Neuron (in vitro differentiated cells): ENCODE measurements at regions not wholly inside any gene's neighbourhood (a gene's known extent, or its start where the extent isn't known, plus 50 kb on each side); places are given as distances from the start of the nearest gene placed in this dataset.
"Not testable (repeated sequence)": the region's sequence is repeated elsewhere in the genome, so short reads cannot be mapped to it uniquely, and the experiment has no call there.

ENCODE experiments used
- H2AFZ ChIP-seq: one replicate; pipeline ENCODE4 v1.6.1; 2013; ENCODE audit warnings: low read depth, mild to moderate bottlenecking, inconsistent platforms, low read length, moderate library complexity
- H3K27me3 ChIP-seq: one replicate; pipeline ENCODE4 v1.6.1; 2013; ENCODE audit warnings: low read length; ENCODE audit not compliant: insufficient read depth
- H3K36me3 ChIP-seq: one replicate; pipeline ENCODE4 v1.6.1; 2013; ENCODE audit warnings: low read length; ENCODE audit not compliant: insufficient read depth
- H3K4me1 ChIP-seq: one replicate; pipeline ENCODE4 v1.6.1; 2013; ENCODE audit warnings: low read length; ENCODE audit not compliant: insufficient read depth
- H3K4me3 ChIP-seq: 2 replicates; pipeline ENCODE4 v1.5.1; 2013; ENCODE audit warnings: mild to moderate bottlenecking, low read length, moderate library complexity
- H3K9me3 ChIP-seq: one replicate; pipeline ENCODE4 v1.6.1; 2013; ENCODE audit warnings: low read length

DNA sequence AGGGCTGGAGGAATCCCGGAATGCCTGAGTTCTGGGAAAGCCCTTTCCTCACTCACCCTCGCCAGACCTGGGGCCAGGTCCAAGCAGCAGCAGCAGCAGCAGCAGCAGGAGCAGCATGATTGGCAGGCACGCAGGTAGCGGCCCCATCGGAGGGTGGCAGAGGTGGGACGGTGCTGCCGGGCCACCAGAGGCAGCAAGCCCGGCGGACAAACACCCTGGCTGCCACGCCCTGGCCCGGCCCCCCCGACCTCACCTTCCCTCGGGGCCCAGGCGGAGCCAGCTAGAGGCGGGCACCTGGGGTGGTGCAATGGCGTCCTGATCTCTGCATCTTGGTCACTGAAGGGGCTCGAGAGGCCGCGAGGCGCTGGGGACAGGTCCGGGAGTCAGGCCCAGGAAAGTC, 122.4 kb downstream of the LAT start:
- Histone ChIP-seq H3K4me3 (no peak overlapping the region), H3K4me1 (no peaks in the 10 kb centered on the region), H3K27me3 (no peaks in the 10 kb centered on the region), H2AFZ (no peak overlapping the region), H3K36me3 (no peaks in the 10 kb centered on the region), H3K9me3 (no peaks in the 10 kb centered on the region)

DNA sequence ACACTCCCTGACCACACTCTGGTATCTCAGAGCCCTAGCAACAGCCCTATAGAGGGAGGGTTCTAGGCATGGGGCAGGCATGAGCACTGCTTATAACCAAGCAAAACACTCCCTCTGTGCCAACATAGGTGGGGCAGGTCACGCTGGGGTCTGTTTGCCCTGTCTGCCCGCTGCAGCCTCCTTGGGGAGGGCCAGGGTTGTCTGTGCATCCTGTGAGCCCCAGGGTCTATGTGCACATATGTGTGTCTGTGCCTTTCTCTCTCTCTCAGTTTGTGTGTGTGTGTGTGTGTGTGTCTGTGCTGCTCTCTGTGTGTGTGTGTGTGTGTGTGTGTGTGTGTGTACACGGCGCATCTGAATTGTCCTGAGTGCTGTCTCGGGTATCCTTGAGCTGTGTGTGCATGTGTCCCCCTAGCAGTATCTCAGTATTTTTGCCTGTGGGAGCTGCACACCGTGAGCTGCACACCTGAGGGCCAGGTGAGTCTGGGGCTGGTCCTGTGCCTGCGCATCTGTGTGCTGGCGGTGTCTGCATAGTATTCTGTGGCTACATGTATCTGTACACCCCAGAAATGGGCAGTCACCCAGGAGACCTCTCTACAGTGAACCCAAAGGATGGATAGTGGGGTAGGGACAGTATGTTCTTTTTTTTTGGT, 121.5 kb downstream of the LAT start:
- H3K9me3 ChIP-seq, H3K36me3 ChIP-seq, H3K4me1 ChIP-seq, H3K4me3 ChIP-seq, H3K27me3 ChIP-seq, H2AFZ ChIP-seq: not testable (repeated sequence)

GRCh38 chr16:29104600-29104999, 119.7 kb downstream of the LAT start:
- not testable (repeated sequence) for H3K36me3 ChIP-seq, H3K4me3 ChIP-seq, H3K27me3 ChIP-seq, H3K9me3 ChIP-seq, H2AFZ ChIP-seq, H3K4me1 ChIP-seq

GRCh38 chr16:29097965-29098364, 113.1 kb downstream of the LAT start:
- H3K4me3 ChIP-seq, H3K4me1 ChIP-seq, H3K9me3 ChIP-seq, H3K36me3 ChIP-seq, H2AFZ ChIP-seq, H3K27me3 ChIP-seq: not testable (repeated sequence)

- not testable (repeated sequence) for H2AFZ ChIP-seq, H3K36me3 ChIP-seq, H3K4me3 ChIP-seq, H3K4me1 ChIP-seq, H3K9me3 ChIP-seq, H3K27me3 ChIP-seq
Observed at GRCh38 chr16:29094729-29095624, 110.1 kb downstream of the LAT start.

DNA sequence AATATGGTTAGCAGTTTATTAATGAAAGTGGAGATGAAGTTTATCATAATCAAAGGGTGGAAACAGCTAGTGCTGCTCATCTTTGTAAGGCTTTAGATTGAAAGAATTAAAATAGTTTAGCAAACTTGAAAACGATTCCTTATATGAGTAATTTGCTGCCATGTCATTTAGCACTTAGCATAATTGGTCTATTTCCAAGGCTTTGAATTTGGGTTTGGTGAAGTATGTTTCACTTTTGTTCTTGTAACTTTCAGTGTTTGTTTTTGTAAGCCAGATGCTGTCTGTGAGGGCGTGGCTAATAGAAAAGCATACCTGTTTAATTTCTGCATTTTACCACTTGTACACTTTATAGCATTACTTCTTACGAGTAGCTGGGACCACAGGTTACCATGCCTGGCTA, 109.5 kb downstream of the LAT start:
- H3K27me3 ChIP-seq, H3K4me3 ChIP-seq, H3K4me1 ChIP-seq, H3K36me3 ChIP-seq, H3K9me3 ChIP-seq, H2AFZ ChIP-seq: not testable (repeated sequence)

- not testable (repeated sequence) for H3K9me3 ChIP-seq, H3K4me1 ChIP-seq, H3K4me3 ChIP-seq, H2AFZ ChIP-seq, H3K36me3 ChIP-seq, H3K27me3 ChIP-seq
Observed at GRCh38 chr16:29089679-29090078, 104.8 kb downstream of the LAT start.

- H2AFZ ChIP-seq, H3K27me3 ChIP-seq, H3K4me1 ChIP-seq, H3K36me3 ChIP-seq, H3K4me3 ChIP-seq, H3K9me3 ChIP-seq: not testable (repeated sequence)
Observed at GRCh38 chr16:29087673-29088072, 102.8 kb downstream of the LAT start.

- H3K27me3 ChIP-seq, H3K36me3 ChIP-seq, H2AFZ ChIP-seq, H3K4me1 ChIP-seq, H3K9me3 ChIP-seq: not testable (repeated sequence)
- H3K4me3 ChIP-seq, result peak overlapping the region; percentile 50
Observed at GRCh38 chr16:29081829-29082639, 97.2 kb downstream of the LAT start.

DNA sequence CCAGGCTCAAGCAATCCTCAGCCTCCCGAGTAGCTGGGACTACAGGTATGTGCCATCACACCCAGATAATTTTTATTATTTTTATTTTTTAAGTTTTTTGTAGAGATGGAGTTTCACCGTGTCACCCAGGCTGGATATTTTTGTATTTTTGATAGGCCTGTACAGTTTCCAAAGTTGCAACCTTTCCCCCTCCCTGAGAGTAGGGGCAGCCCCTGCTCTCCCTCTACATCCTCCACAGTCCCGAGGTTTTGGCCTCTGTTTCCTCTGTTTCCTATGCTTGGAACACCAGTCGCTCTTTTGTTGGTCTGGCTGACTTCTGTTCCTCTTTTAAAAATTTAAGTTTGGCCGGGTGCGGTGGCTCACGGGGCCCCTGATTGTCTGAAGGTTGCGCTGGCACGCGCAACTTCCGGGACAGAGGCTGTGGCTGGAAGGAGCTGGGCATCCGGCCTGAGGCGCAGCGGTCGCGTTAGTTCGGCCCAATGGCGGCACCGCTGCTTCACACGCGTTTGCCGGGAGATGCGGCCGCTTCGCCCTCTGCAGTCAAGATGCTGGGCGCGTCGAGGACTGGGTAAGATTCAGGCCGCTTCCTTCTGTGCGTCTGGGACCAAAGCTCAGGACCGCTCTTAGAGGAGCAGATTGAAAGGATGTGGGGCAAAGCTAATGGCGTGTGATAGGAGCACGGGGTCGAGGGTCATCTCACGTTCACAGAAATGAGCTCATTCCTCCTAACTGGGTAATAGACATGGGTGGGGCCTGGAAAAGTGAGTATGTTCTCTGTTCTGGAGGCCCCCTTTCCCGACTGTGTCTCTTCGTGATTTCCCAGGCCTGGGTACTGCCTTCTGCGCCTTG, 89.9 kb downstream of the LAT start:
- H3K4me3 ChIP-seq, result peak overlapping the region; percentile 31
- H3K9me3 ChIP-seq, H2AFZ ChIP-seq: not testable (repeated sequence)

GRCh38 chr16:29062235-29062634, 77.4 kb downstream of the LAT start:
- H3K9me3 ChIP-seq, H3K36me3 ChIP-seq, H2AFZ ChIP-seq, H3K27me3 ChIP-seq, H3K4me1 ChIP-seq, H3K4me3 ChIP-seq: not testable (repeated sequence)

More for the DNA sequence above, 89.9 kb downstream of the LAT start:
- not testable (repeated sequence) for H3K4me1 ChIP-seq, H3K36me3 ChIP-seq, H3K27me3 ChIP-seq

DNA sequence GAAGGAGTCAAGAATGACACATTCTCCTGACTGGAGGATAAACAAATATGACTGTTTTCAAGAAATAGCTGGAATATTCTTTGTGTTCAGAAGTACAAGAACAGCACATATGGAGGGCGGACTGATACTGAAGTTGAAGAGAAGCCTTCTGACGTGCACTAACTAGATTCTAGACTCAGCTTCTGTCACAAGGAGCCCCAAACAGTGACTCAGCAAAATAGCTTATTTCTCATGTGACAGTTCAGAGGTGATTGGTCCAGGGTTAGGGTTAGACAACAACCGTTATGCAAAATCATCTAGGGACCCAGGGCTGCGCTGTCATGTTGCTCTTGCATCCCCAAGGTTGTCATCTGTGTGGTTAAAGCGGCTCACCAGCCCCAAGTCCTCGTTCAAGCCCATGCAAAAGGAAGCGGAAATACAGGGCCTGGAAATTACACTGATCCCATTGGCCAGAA, 76.6 kb downstream of the LAT start:
- not testable (repeated sequence) for H3K9me3 ChIP-seq, H3K4me3 ChIP-seq, H3K36me3 ChIP-seq, H3K27me3 ChIP-seq, H3K4me1 ChIP-seq, H2AFZ ChIP-seq
